ENCODE measurements at regions not wholly inside any gene's neighbourhood (a gene's known extent, or its start where the extent isn't known, plus 50 kb on each side); places are given as distances from the start of the nearest gene placed in this dataset.
"Not testable (repeated sequence)": the region's sequence is repeated elsewhere in the genome, so short reads cannot be mapped to it uniquely, and the experiment has no call there.

- no peak for DNase-seq (ENCODE audit: low read depth in 3 of 3)
Measured at GRCh38 chr7:142469696-142470543, 212.1 kb upstream of the PRSS58 start.

GRCh38 chr7:142468871-142469665 lies 211.2 kb upstream of the PRSS58 start:
- DNase-seq (ENCODE audit: low read depth in 3 of 3): no peak

- DNase-seq (ENCODE audit: low read depth in 3 of 3): not testable (repeated sequence)
Measured at GRCh38 chr7:142467056-142467655, 209.3 kb upstream of the PRSS58 start.

GRCh38 chr7:142463401-142463850 lies 205.6 kb upstream of the PRSS58 start:
- no peak for DNase-seq (ENCODE audit: low read depth in 3 of 3)

- no peak for DNase-seq (ENCODE audit: low read depth in 3 of 3)
Measured at GRCh38 chr7:142461437-142461836, 203.6 kb upstream of the PRSS58 start.

- DNase-seq (ENCODE audit: low read depth in 3 of 3): no peak
Measured at GRCh38 chr7:142460402-142461117, 202.7 kb upstream of the PRSS58 start.

GRCh38 chr7:142459551-142459963 lies 201.7 kb upstream of the PRSS58 start:
- no peak for DNase-seq (ENCODE audit: low read depth in 3 of 3)

GRCh38 chr7:142457146-142457703 lies 199.4 kb upstream of the PRSS58 start:
- no peak for DNase-seq (ENCODE audit: low read depth in 3 of 3)

- DNase-seq (ENCODE audit: low read depth in 3 of 3): no peak
Measured at GRCh38 chr7:142455392-142455791, 197.5 kb upstream of the PRSS58 start.

- DNase-seq (ENCODE audit: low read depth in 3 of 3): no peak
Measured at GRCh38 chr7:142454862-142455261, 197.0 kb upstream of the PRSS58 start.

GRCh38 chr7:142452791-142453190 lies 194.9 kb upstream of the PRSS58 start:
- DNase-seq (ENCODE audit: low read depth in 3 of 3): no peak

- no peak for DNase-seq (ENCODE audit: low read depth in 3 of 3)
Measured at GRCh38 chr7:142451817-142452216, 194.0 kb upstream of the PRSS58 start.

- no peak for DNase-seq (ENCODE audit: low read depth in 3 of 3)
Measured at GRCh38 chr7:142451296-142451695, 193.4 kb upstream of the PRSS58 start.

- no peak for DNase-seq (ENCODE audit: low read depth in 3 of 3)
Measured at GRCh38 chr7:142450695-142451094, 192.8 kb upstream of the PRSS58 start.

GRCh38 chr7:142450206-142450605 lies 192.3 kb upstream of the PRSS58 start:
- no peak for DNase-seq (ENCODE audit: low read depth in 3 of 3)

- not testable (repeated sequence) for DNase-seq (ENCODE audit: low read depth in 3 of 3)
Measured at GRCh38 chr7:142448857-142449256, 191.0 kb upstream of the PRSS58 start.

- DNase-seq (ENCODE audit: low read depth in 3 of 3): no peak
Measured at GRCh38 chr7:142447762-142448161, 189.9 kb upstream of the PRSS58 start.

GRCh38 chr7:142445019-142445686 lies 187.3 kb upstream of the PRSS58 start:
- peak in 1 of 3 experiments; percentile 32 for DNase-seq (ENCODE audit: low read depth in 3 of 3)

- no peak for DNase-seq (ENCODE audit: low read depth in 3 of 3)
Measured at GRCh38 chr7:142443216-142444010, 185.6 kb upstream of the PRSS58 start.

GRCh38 chr7:142442396-142442795 lies 184.5 kb upstream of the PRSS58 start:
- no peak for DNase-seq (ENCODE audit: low read depth in 3 of 3)

Data from stimulated activated CD4-positive, alpha-beta T cell treated with anti-CD3 and anti-CD28 coated beads, TNF-alpha, amount 100 ng/mL, for 24 hours (primary cell).